DMS53 treated with DMSO at 0.1 percent for 48 hours (cell line): ENCODE measurements at regions not wholly inside any gene's neighbourhood (a gene's known extent, or its start where the extent isn't known, plus 50 kb on each side); places are given as distances from the start of the nearest gene placed in this dataset.
A peak's percentile ranks its signal among the peaks of the same experiment; 100 is the strongest.
"Not testable (repeated sequence)": the region's sequence is repeated elsewhere in the genome, so short reads cannot be mapped to it uniquely, and the experiment has no call there.

Experiments used
- DNase-seq: peaks from one replicate; lab custom pipeline; 2025; ENCODE audit not compliant: unreplicated experiment; lab: John Stamatoyannopoulos, UW

- DNase-seq, result no peak
These were observed 191.2 kb downstream of the C1orf94 start for GRCh38 chr1:34367954-34368353.

GRCh38 chr1:34369701-34370455, 193.2 kb downstream of the C1orf94 start:
- no peak for DNase-seq

DNA sequence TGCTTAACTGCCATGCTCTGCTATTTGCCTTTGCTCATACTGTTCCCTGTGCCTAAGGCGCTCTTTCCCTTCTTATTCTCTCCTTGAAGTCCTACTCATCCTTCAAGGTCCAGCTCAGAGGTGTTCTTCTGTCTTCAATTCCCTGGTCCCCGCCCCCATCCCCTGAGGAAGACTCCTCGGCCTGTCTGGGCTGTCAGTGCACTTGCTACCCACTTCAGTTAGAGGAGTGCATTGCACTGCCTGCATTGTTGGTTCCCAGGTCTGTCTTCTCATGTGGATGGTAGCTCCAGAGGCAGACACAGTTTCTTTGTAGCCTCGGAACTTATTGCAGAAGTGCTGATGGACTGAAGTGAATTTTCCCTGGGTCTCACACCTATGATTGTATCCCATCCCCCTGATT, 194.0 kb downstream of the C1orf94 start:
- no peak for DNase-seq

DNA sequence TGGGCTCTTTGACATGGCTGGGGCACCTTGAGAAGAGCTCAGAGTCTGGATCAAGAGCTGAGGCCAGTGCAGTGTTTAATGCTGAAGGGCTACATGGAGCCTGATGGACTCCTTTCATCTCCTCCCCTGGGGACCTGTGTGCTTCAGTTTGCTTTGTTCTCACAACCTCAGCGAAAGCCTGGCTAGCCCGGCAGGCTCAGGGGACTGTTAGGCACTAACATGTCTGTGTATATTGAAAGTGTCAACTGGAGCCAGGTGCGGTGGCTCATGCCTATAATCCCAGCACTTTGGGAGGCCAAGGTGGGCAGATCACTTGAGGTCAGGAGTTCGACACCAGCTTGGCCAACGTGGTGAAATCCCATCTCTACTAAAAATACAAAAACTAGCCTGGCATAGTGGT, 194.5 kb downstream of the C1orf94 start:
- not testable (repeated sequence) for DNase-seq

GRCh38 chr1:34371829-34372532, 195.3 kb downstream of the C1orf94 start:
- DNase-seq, result no peak

GRCh38 chr1:34372891-34373290, 196.2 kb downstream of the C1orf94 start:
- DNase-seq, result no peak

DNA sequence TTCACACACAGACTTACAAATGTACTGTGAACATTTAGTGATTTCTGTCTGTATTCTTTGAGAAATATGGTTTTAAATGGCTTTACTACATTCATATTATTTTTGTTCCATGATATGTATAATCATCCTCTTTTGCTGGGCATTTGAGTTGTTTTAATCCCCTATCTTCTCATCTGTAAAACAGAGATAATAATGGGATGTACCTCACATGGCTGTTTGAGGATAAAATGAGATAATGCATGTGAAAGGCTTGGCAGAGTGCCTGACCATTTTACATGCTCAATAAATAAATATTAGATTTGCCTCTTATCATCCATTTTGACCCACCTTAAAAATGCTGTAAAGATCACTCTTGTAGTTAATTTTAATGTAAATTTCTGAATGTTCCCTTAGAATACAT, 197.2 kb downstream of the C1orf94 start:
- DNase-seq, result no peak

- no peak for DNase-seq
These were observed 199.8 kb downstream of the C1orf94 start for GRCh38 chr1:34376531-34376930.

GRCh38 chr1:34378968-34379856, 202.5 kb downstream of the C1orf94 start:
- DNase-seq, result no peak

GRCh38 chr1:34379911-34380310, 203.2 kb downstream of the C1orf94 start:
- no peak for DNase-seq

DNA sequence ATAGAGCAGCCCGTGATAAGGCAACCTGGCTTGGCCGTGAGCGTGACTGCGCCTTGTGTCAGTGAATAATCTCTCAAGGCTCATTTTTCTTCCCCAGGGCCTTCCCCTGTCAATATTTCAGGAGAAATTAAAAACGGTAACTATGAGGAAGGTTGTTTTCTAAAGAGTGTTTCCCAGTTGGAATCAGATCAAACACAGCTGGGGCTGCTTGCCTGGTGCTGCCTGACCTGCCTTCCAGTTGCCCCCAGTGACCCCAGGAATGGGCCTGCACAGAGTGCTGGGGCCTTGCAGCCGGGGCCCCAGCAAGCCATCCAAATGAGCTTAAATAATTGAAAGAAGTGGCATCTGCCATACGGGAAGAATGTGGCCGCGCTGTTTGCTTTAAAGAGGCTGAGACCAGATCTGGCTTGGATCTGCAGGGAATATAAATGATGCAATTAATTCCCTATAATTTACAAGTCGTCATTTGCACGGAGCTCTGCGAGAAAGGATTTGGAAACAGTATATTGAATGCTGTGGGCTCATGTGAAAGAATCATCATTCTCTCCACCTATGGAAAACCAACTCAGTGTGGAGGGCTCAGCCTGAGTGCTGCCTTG, 203.9 kb downstream of the C1orf94 start:
- no peak for DNase-seq

DNA sequence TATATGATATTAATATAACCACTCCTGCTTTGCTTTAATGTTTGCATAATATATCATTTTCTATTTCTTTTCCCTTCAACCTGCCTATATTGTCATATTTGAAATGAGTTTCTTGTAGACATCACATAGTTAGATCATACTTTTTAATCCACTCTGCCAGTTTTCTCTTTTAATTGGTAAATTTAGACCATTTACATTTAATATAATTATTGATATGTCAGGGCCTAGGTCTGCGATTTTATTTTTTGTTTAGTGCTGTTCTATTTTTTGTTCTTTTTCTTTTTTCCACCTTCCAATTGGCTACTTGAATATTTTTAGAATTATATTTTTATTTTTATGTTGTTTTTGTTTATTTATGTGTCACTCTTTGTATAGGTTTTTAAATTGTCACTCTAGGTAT, 213.3 kb downstream of the C1orf94 start:
- DNase-seq, result no peak

- DNase-seq, result no peak
These were observed 219.3 kb downstream of the C1orf94 start for GRCh38 chr1:34396042-34396441.

GRCh38 chr1:34398241-34398915, 221.7 kb downstream of the C1orf94 start:
- no peak for DNase-seq

DNA sequence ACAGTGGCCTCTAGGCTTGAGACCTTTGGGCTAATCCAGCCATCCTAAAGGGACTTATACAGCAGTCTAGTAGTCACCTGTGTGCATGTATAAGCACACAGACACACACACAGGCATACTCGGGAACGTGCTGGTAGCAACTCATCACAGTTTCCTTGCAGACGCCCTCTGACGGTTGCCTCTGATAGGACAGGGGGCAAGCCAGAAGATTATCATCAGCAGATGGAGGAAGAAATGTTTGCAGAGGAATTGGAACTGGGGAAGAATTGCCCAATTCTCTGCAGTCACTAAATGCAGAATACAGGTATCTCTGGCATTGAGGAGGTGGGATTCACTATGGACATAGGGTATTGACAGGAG, 222.2 kb downstream of the C1orf94 start:
- no peak for DNase-seq

DNA sequence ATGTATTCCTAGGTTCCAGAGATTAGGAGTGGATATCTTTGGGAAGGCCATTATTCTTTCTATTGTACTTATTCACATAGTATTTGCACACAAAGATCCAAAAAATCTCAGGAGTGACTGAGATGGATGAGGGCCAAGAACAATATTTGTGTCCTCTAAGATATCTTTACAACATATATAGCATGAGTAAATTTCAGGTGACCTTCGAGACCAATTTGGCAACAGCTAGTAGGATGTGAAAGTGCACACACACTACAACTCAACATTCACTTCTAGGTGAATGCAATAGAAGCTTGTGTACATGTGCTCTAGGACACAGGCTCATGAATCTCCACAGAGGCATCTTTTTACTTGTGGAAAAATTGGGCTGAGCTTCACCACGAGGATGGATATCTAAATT, 224.0 kb downstream of the C1orf94 start:
- DNase-seq, result no peak

- no peak for DNase-seq
These were observed 226.4 kb downstream of the C1orf94 start for GRCh38 chr1:34403156-34403555.

DNA sequence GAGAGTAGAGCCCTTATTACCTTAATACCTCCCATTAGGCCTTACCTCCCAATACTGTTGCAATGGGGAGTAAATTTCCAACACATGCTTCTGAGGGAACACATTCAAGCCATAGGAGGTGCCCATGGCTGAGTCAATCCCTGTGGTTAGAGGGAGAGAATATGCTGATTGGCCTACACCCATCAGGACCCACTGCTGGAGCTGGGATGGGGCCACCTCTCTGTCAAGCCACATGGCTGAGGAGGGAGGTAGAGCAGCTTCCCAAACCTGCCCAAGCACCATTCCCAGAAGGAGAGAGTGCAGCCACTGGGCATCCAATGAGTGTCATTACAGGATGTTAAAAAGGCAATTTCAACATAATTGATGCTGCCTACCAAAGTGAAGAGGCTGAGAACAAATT, 228.1 kb downstream of the C1orf94 start:
- DNase-seq, result no peak

GRCh38 chr1:34405266-34405959, 228.7 kb downstream of the C1orf94 start:
- DNase-seq, result no peak

DNA sequence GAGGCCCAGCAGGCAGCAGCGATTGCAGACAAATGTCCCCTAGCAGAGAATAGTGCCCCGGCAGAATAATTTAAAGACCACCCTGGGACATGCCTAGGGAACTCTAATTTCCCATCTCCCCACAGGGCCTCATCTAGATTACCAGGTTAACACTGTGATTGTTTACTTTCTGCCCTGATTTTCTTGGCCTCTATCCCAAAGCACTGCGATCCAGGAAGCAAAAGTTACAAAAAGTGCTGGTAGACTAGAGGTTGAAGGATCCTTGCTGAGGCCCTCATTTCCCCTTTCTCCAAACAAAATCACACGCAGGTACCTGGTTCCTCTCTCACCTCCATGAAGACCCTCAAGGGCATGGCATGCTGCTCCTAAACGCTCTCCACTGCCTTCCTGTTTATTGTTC, 229.7 kb downstream of the C1orf94 start:
- DNase-seq, result peak; percentile 27
